HG03060 (cell line): ENCODE measurements at regions not wholly inside any gene's neighbourhood (a gene's known extent, or its start where the extent isn't known, plus 50 kb on each side); places are given as distances from the start of the nearest gene placed in this dataset.

Experiments
- ATAC-seq: cut with Tn5 transposase; IDR thresholded peaks from one replicate; pipeline ENCODE4 v1.9.1; 2021; ENCODE audit warnings: low read depth, moderate number of reproducible peaks; ENCODE audit not compliant: unreplicated experiment

- ATAC-seq: no peak
Observed at GRCh38 chr5:42321785-42322184, 101.5 kb upstream of the GHR start.

- no peak for ATAC-seq
Observed at GRCh38 chr5:42337143-42337542, 86.1 kb upstream of the GHR start.

GRCh38 chr5:42337607-42338006 is 85.6 kb upstream of the GHR start:
- ATAC-seq: no peak

GRCh38 chr5:42338136-42338535 is 85.1 kb upstream of the GHR start:
- no peak for ATAC-seq

- no peak for ATAC-seq
Observed at GRCh38 chr5:42349163-42349562, 74.1 kb upstream of the GHR start.

GRCh38 chr5:42351956-42352355 is 71.3 kb upstream of the GHR start:
- no peak for ATAC-seq

- no peak for ATAC-seq
Observed at GRCh38 chr5:42360056-42360455, 63.2 kb upstream of the GHR start.

GRCh38 chr5:42360616-42361314 is 62.5 kb upstream of the GHR start:
- ATAC-seq: no peak

GRCh38 chr5:42361315-42361688 is 61.9 kb upstream of the GHR start:
- ATAC-seq: no peak

- ATAC-seq: no peak
Observed at GRCh38 chr5:42366051-42366450, 57.2 kb upstream of the GHR start.
